Endothelial cell of umbilical vein (primary cell): ENCODE measurements at regions not wholly inside any gene's neighbourhood (a gene's known extent, or its start where the extent isn't known, plus 50 kb on each side); places are given as distances from the start of the nearest gene placed in this dataset.

Experiments used
- BruUV-seq: library from RNA; stranded (reverse); fragments of 400-500 nt; replicated peaks from 2 replicates; lab custom pipeline; 2021; lab: Mats Ljungman, UMichigan
- CTCF ChIA-PET: fragments of 300-600, 350-600 bp; sonication (Branson Sonifier 250); formaldehyde crosslinking; loops from one replicate; lab custom pipeline; 2021; ENCODE audit warnings: antibody characterized with exemption, inconsistent platforms; lab: Charles Lee
- POLR2A ChIA-PET: fragments of 300-600, 350-600 bp; sonication (Branson Sonifier 250); formaldehyde crosslinking; loops from one replicate; lab custom pipeline; 2021; ENCODE audit warnings: antibody characterized with exemption, inconsistent platforms; lab: Charles Lee
- DNase-seq: peaks from one replicate; pipeline ENCODE4 v3.0.0-alpha.2; 2011; ENCODE audit warnings: low read depth, low spot score
- FAIRE-seq: peaks from 2 replicates; lab custom pipeline; 2011; peaks lifted over from hg19 to GRCh38; lab: Jason Lieb, UNC
- H2AFZ ChIP-seq: 2 replicates; pipeline ENCODE4 v1.6.0; 2012; ENCODE audit warnings: low read depth, low read length, control low read depth, inconsistent platforms
- H3K27ac ChIP-seq: 2 replicates; pipeline ENCODE4 v1.5.1; 2011; ENCODE audit warnings: low read depth, mild to moderate bottlenecking, control low read depth, low read length, moderate library complexity; ENCODE audit not compliant: insufficient read depth
- H3K27me3 ChIP-seq, 2 experiments: 2 replicates each; pipeline versions ENCODE4 v1.6.0 to v1.6.1; 2011; ENCODE audit warnings: low read length in 2 of 2, mixed read lengths in 1 of 2; ENCODE audit not compliant: control insufficient read depth in 2 of 2, insufficient read depth in 2 of 2
- H3K36me3 ChIP-seq, 2 experiments: 2 replicates in 1 of 2; 3 replicates in 1 of 2; pipeline ENCODE4 v1.5.1; 2011; ENCODE audit warnings: low read length in 2 of 2, mild to moderate bottlenecking in 1 of 2, moderate library complexity in 1 of 2; ENCODE audit not compliant: control insufficient read depth in 2 of 2, insufficient read depth in 2 of 2; ENCODE audit errors: extremely low read depth in 1 of 2
- H3K4me1 ChIP-seq: 3 replicates; pipeline ENCODE4 v1.5.1; 2011; ENCODE audit warnings: mild to moderate bottlenecking, low read length; ENCODE audit not compliant: control insufficient read depth, insufficient read depth; ENCODE audit errors: extremely low read depth
- H3K4me2 ChIP-seq: 2 replicates; pipeline ENCODE4 v1.6.1; 2011; ENCODE audit warnings: low read length, control low read depth, mixed read lengths; ENCODE audit not compliant: insufficient read depth
- H3K4me3 ChIP-seq, 3 experiments: fragments of 200-600 bp in 1 of 3; sonication (generic), shearing (Covaris generic) in 1 of 3; replicated peaks in 1 of 3; 2 replicates each; pipeline ENCODE4 v1.5.1; 2011 to 2016; ENCODE audit warnings: control low read depth in 3 of 3, low read length in 3 of 3, mild to moderate bottlenecking in 2 of 3, inconsistent platforms in 1 of 3, low read depth in 1 of 3, moderate library complexity in 1 of 3; ENCODE audit not compliant: insufficient read depth in 1 of 3
- H3K79me2 ChIP-seq: 2 replicates; pipeline ENCODE4 v1.6.0; 2012; ENCODE audit warnings: low read length, inconsistent platforms; ENCODE audit not compliant: control insufficient read depth, insufficient read depth
- H3K9ac ChIP-seq: replicated peaks from 2 replicates; pipeline ENCODE3; 2011; ENCODE audit warnings: low read length, control low read depth; ENCODE audit not compliant: insufficient read depth; ENCODE audit errors: extremely low read depth
- H3K9me1 ChIP-seq: replicated peaks from 3 replicates; pipeline ENCODE4 v1.6.0; 2011; ENCODE audit warnings: mild to moderate bottlenecking, low read length; ENCODE audit not compliant: control insufficient read depth, insufficient read depth; ENCODE audit errors: extremely low read depth
- H3K9me3 ChIP-seq: replicated peaks from 2 replicates; pipeline ENCODE4 v1.5.1; 2012; ENCODE audit warnings: low read length, inconsistent platforms; ENCODE audit not compliant: control insufficient read depth, insufficient read depth
- H4K20me1 ChIP-seq: replicated peaks from 2 replicates; pipeline ENCODE3; 2011; ENCODE audit warnings: mild to moderate bottlenecking, low read length; ENCODE audit not compliant: control insufficient read depth, insufficient read depth; ENCODE audit errors: extremely low read depth
- CTCF ChIP-seq, 2 donors: IDR thresholded peaks; 1 replicate in 1 of 2; 2 replicates in 1 of 2; pipeline ENCODE4 v1.5.1; 2011; ENCODE audit warnings: low read length in 2 of 2, mild to moderate bottlenecking in 2 of 2, moderate library complexity in 2 of 2, control low read depth in 1 of 2, inconsistent platforms in 1 of 2, low read depth in 1 of 2; ENCODE audit not compliant: insufficient read depth in 1 of 2; ENCODE audit errors: extremely low read depth in 1 of 2
- EZH2 ChIP-seq: IDR thresholded peaks from 2 replicates; pipeline ENCODE4 v1.6.1; 2012; ENCODE audit warnings: borderline replicate concordance, low read depth, mild to moderate bottlenecking, moderate library complexity, low read length, inconsistent platforms; ENCODE audit not compliant: severe bottlenecking
- FOS ChIP-seq: IDR thresholded peaks from 2 replicates; pipeline ENCODE4 v1.6.1; 2011; ENCODE audit warnings: mild to moderate bottlenecking, low read length, moderate library complexity, borderline replicate concordance; ENCODE audit not compliant: insufficient read depth
- GATA2 ChIP-seq: IDR thresholded peaks from 2 replicates; pipeline ENCODE4 v1.7.0; 2011; ENCODE audit warnings: low read depth, mild to moderate bottlenecking, moderate library complexity, mixed read lengths, low read length; ENCODE audit not compliant: insufficient read length, insufficient read depth
- JUN ChIP-seq: IDR thresholded peaks from 2 replicates; pipeline ENCODE4 v1.6.1; 2011; ENCODE audit warnings: borderline replicate concordance, low read depth; ENCODE audit not compliant: insufficient read length, insufficient read depth
- MAX ChIP-seq: IDR thresholded peaks from 2 replicates; pipeline ENCODE4 v1.6.1; 2011; ENCODE audit not compliant: insufficient read depth, insufficient read length
- MYC ChIP-seq: IDR thresholded peaks from one replicate; pipeline ENCODE4 v1.6.1; 2011; ENCODE audit warnings: mild to moderate bottlenecking, low read depth, low read length
- POLR2A ChIP-seq: IDR thresholded peaks from 2 replicates; pipeline ENCODE4 v1.6.1; 2012; ENCODE audit warnings: low read depth, mild to moderate bottlenecking, control low read depth, low read length
- POLR2AphosphoS5 ChIP-seq: IDR thresholded peaks from 2 replicates; pipeline ENCODE4 v1.6.1; 2012; ENCODE audit warnings: low read depth, mild to moderate bottlenecking, control low read depth, low read length, moderate library complexity; ENCODE audit not compliant: insufficient read depth
- dilution Hi-C: fragments of 300-500 bp; cut with MboI; formaldehyde crosslinking; loops from one replicate; pipeline ENCODE4 v1.15.0; 2019; ENCODE audit warnings: low sequenced_read_pairs; ENCODE audit not compliant: extremely low pct_ligation_motif_present
- intact Hi-C: fragments of 100-400 bp; cut with micrococcal nuclease; formaldehyde crosslinking; loops from one replicate; pipeline ENCODE4 v1.10.0; 2022

GRCh38 chr12:13371797-13372196 lies 175.3 kb downstream of the EMP1 start:
- H3K9me1 ChIP-seq, result no peaks in the 10 kb centered on the region
- intact Hi-C loops (no loop called here), dilution Hi-C loops (no loop called here)
- ChIA-PET CTCF (interaction anchor here (1.1 to 4.3 kb wide), 3 partner anchors 10 to 796 kb away, joined by 3 to 48 read pairs (median 5); no protein-coding TSS in a partner anchor), POLR2A (no interaction called here)
- DNase-seq (no peak), FAIRE-seq (no peak)
- TF ChIP-seq CTCF (IDR thresholded peaks at IDR 0.05; ENCODE audit: extremely low read depth in 1 of 2, insufficient read depth in 1 of 2, low read depth in 1 of 2, low read length in 2 of 2), result no peak
- no peak for TF ChIP-seq GATA2
- no peak for TF ChIP-seq JUN
- TF ChIP-seq MAX, result no peak
- no peak for TF ChIP-seq POLR2AphosphoS5
- TF ChIP-seq FOS, result no peak
- TF ChIP-seq EZH2, result no peak
- TF ChIP-seq POLR2A, result no peak
- no peak for TF ChIP-seq MYC
- no peaks in the 10 kb centered on the region for H3K9me3 ChIP-seq
- H3K27me3 ChIP-seq, result peaks cover 0 to 2% of the 10 kb centered on the region in 2 experiments
- H3K36me3 ChIP-seq, result no peaks in the 10 kb centered on the region
- H3K4me1 ChIP-seq, result no peaks in the 10 kb centered on the region
- no peaks in the 10 kb centered on the region for H4K20me1 ChIP-seq
- H3K4me2 ChIP-seq, result no peak overlapping the region
- H3K79me2 ChIP-seq, result no peaks in the 10 kb centered on the region
- no peak overlapping the region for H3K27ac ChIP-seq
- no TSS peak for BruUV-seq
- H3K9ac ChIP-seq, result no peak overlapping the region
- no peak overlapping the region for H2AFZ ChIP-seq
- H3K4me3 ChIP-seq, result no peak overlapping the region
